Loucy (cell line): ENCODE measurements at regions not wholly inside any gene's neighbourhood (a gene's known extent, or its start where the extent isn't known, plus 50 kb on each side); places are given as distances from the start of the nearest gene placed in this dataset.

Source experiments
- H2AFZ ChIP-seq: fragments of 200-600 bp; sonication (generic); 2 replicates; pipeline ENCODE4 v1.6.0; 2016; ENCODE audit warnings: antibody characterized with exemption, mild to moderate bottlenecking, low read length, moderate library complexity
- H3F3A ChIP-seq: fragments of 200-600 bp; 2 replicates; pipeline ENCODE4 v1.6.0; 2016; ENCODE audit warnings: antibody characterized with exemption, low read depth, mild to moderate bottlenecking
- H3K27me3 ChIP-seq: fragments of 200-600 bp; sonication (generic); 2 replicates; pipeline ENCODE4 v1.6.1; 2014; ENCODE audit warnings: low read length, mild to moderate bottlenecking; ENCODE audit not compliant: insufficient read depth, poor library complexity, severe bottlenecking
- H3K36me3 ChIP-seq: fragments of 200-600 bp; sonication (generic); 2 replicates; pipeline ENCODE4 v1.6.1; 2016; ENCODE audit warnings: low read length; ENCODE audit not compliant: insufficient read depth
- H3K4me1 ChIP-seq: fragments of 200-600 bp; sonication (generic); 2 replicates; pipeline ENCODE4 v1.5.1; 2014; ENCODE audit warnings: low read length, mild to moderate bottlenecking; ENCODE audit not compliant: insufficient read depth, poor library complexity, severe bottlenecking
- H3K4me2 ChIP-seq: fragments of 200-600 bp; sonication (generic); 2 replicates; pipeline ENCODE4 v1.6.0; 2014; ENCODE audit warnings: antibody characterized with exemption, low read length, low read depth, mild to moderate bottlenecking; ENCODE audit not compliant: poor library complexity, severe bottlenecking
- H3K4me3 ChIP-seq: fragments of 200-600 bp; sonication (generic); 2 replicates; pipeline ENCODE4 v1.5.1; 2014; ENCODE audit warnings: low read length, mild to moderate bottlenecking, mixed read lengths; ENCODE audit not compliant: poor library complexity, severe bottlenecking
- H3K79me2 ChIP-seq: fragments of 200-600 bp; sonication (generic); 2 replicates; pipeline ENCODE4 v1.6.1; 2014; ENCODE audit warnings: low read length; ENCODE audit not compliant: insufficient read depth
- H3K9ac ChIP-seq: fragments of 200-600 bp; sonication (generic); 2 replicates; pipeline ENCODE4 v1.6.0; 2014; ENCODE audit warnings: mild to moderate bottlenecking, low read depth, low read length, moderate library complexity; ENCODE audit not compliant: poor library complexity, severe bottlenecking
- H3K9me2 ChIP-seq: fragments of 200-600 bp; sonication (generic); replicated peaks from 2 replicates; pipeline ENCODE4 v1.6.1; 2016; ENCODE audit warnings: low read depth, low read length, mixed read lengths
- H3K9me3 ChIP-seq: fragments of 200-600 bp; sonication (generic); 2 replicates; pipeline ENCODE4 v1.6.1; 2014; ENCODE audit warnings: mild to moderate bottlenecking, antibody characterized with exemption, low read length, low read depth; ENCODE audit not compliant: insufficient read depth
- H4K20me1 ChIP-seq: fragments of 200-600 bp; sonication (generic); 2 replicates; pipeline ENCODE4 v1.6.0; 2014; ENCODE audit warnings: antibody characterized with exemption, low read length, mild to moderate bottlenecking; ENCODE audit not compliant: insufficient read depth, poor library complexity, severe bottlenecking
- CTCF ChIP-seq: fragments of 200-600 bp; sonication (generic); conservative IDR thresholded peaks from 2 replicates; pipeline ENCODE4 v1.5.1; 2014; ENCODE audit warnings: mild to moderate bottlenecking, antibody characterized with exemption, low read length
- EZH2phosphoT487 ChIP-seq: fragments of 200-600 bp; IDR thresholded peaks from 2 replicates; pipeline ENCODE4 v1.6.1; 2018; ENCODE audit warnings: antibody characterized with exemption, mild to moderate bottlenecking, moderate library complexity, borderline replicate concordance

- Histone ChIP-seq H4K20me1 (no peaks in the 10 kb centered on the region), H3K4me1 (peaks cover 25% of the 10 kb centered on the region), H3K79me2 (no peaks in the 10 kb centered on the region), H3K9me2 (no peaks in the 10 kb centered on the region), H3K4me3 (no peak overlapping the region), H3K27me3 (no peaks in the 10 kb centered on the region), H2AFZ (peak overlapping the region; percentile 74; the same call in 1 of the 2 replicates), H3K36me3 (no peaks in the 10 kb centered on the region), H3F3A (no peaks in the 10 kb centered on the region), H3K4me2 (peak overlapping the region; percentile 49), H3K9ac (no peak overlapping the region), H3K9me3 (no peaks in the 10 kb centered on the region)
- TF ChIP-seq CTCF, result no peak
- no peak for TF ChIP-seq EZH2phosphoT487
These were observed 76.5 kb downstream of the SDC1 start for GRCh38 chr2:20148426-20148922.

DNA sequence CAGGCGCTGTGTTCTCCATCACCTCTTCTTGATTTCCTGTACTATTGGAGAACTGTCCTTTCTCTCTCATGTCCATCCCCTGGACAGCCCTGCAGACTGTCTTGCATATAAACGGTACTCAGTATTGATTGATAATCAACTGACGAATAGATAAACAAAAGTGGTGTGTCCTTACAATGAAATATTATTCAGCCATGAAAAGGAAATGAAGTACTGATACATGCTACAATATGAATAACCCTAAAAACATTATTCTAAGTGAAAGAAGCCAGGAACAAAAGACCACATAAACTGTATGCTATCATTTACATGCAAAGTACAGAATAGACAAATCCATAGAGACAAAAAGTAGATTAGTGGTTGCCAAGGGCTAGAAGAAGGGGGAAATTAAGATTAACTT is 77.6 kb downstream of the SDC1 start:
- TF ChIP-seq EZH2phosphoT487 (no peak), CTCF (no peak)
- Histone ChIP-seq H3K4me3 (no peak overlapping the region), H4K20me1 (no peaks in the 10 kb centered on the region), H3F3A (no peaks in the 10 kb centered on the region), H3K9me2 (no peaks in the 10 kb centered on the region), H3K4me1 (peaks cover 25% of the 10 kb centered on the region), H3K27me3 (no peaks in the 10 kb centered on the region), H3K4me2 (no peak overlapping the region), H3K9ac (no peak overlapping the region), H2AFZ (no peak overlapping the region), H3K9me3 (no peaks in the 10 kb centered on the region), H3K36me3 (no peaks in the 10 kb centered on the region), H3K79me2 (no peaks in the 10 kb centered on the region)

- Histone ChIP-seq H3K4me3 (no peak overlapping the region), H3K9me3 (no peaks in the 10 kb centered on the region), H3K9me2 (no peaks in the 10 kb centered on the region), H2AFZ (no peak overlapping the region), H3K9ac (no peak overlapping the region), H3K4me2 (no peak overlapping the region), H3K4me1 (peaks cover 25% of the 10 kb centered on the region), H3K79me2 (no peaks in the 10 kb centered on the region), H3K36me3 (no peaks in the 10 kb centered on the region), H3F3A (no peaks in the 10 kb centered on the region), H3K27me3 (no peaks in the 10 kb centered on the region), H4K20me1 (no peaks in the 10 kb centered on the region)
- TF ChIP-seq CTCF, result no peak
- no peak for TF ChIP-seq EZH2phosphoT487
These were observed 78.5 kb downstream of the SDC1 start for GRCh38 chr2:20146401-20146800.
